GM20000 (cell line): ENCODE measurements at regions not wholly inside any gene's neighbourhood (a gene's known extent, or its start where the extent isn't known, plus 50 kb on each side); places are given as distances from the start of the nearest gene placed in this dataset.

Experiments used
- DNase-seq: peaks from one replicate; pipeline ENCODE4 v3.0.0; 2012; ENCODE audit warnings: low spot score
- CTCF ChIP-seq: IDR thresholded peaks from 2 replicates; pipeline ENCODE4 v1.5.1; 2012; ENCODE audit warnings: mild to moderate bottlenecking, control low read depth; ENCODE audit errors: extremely low read depth, missing control alignments

GRCh38 chr17:79156463-79157095, 82.0 kb downstream of the ENGASE start:
- no peak for TF ChIP-seq CTCF
- no peak for DNase-seq

- no peak for DNase-seq
- no peak for TF ChIP-seq CTCF
These were observed 81.1 kb downstream of the ENGASE start for GRCh38 chr17:79155701-79156100.

- TF ChIP-seq CTCF = no peak
- DNase-seq = no peak
These were observed 80.4 kb downstream of the ENGASE start for GRCh38 chr17:79154951-79155585.

GRCh38 chr17:79154446-79154845, 79.8 kb downstream of the ENGASE start:
- DNase-seq = no peak
- TF ChIP-seq CTCF = no peak

GRCh38 chr17:79153367-79154130, 78.9 kb downstream of the ENGASE start:
- no peak for TF ChIP-seq CTCF
- no peak for DNase-seq

GRCh38 chr17:79152636-79153035, 78.0 kb downstream of the ENGASE start:
- no peak for TF ChIP-seq CTCF
- DNase-seq = no peak

GRCh38 chr17:79152110-79152509, 77.5 kb downstream of the ENGASE start:
- DNase-seq = no peak
- TF ChIP-seq CTCF = no peak
